PC-9 (cell line): ENCODE measurements at regions not wholly inside any gene's neighbourhood (a gene's known extent, or its start where the extent isn't known, plus 50 kb on each side); places are given as distances from the start of the nearest gene placed in this dataset.
A peak's percentile ranks its signal among the peaks of the same experiment; 100 is the strongest.

Experiments used
- BruUV-seq: library from RNA; stranded (reverse); fragments of 400-500 nt; replicated peaks from 2 replicates; lab custom pipeline; 2021; lab: Mats Ljungman, UMichigan
- CTCF ChIA-PET: fragments of 300-600 bp; sonication (Branson Sonifier 250); formaldehyde crosslinking; loops from one replicate; lab custom pipeline; 2022; ENCODE audit warnings: antibody characterized with exemption; lab: Charles Lee
- POLR2A ChIA-PET: fragments of 300-600 bp; sonication (Branson Sonifier 250); formaldehyde crosslinking; loops from one replicate; lab custom pipeline; 2022; ENCODE audit warnings: antibody characterized with exemption; ENCODE audit not compliant: unreplicated experiment; lab: Charles Lee
- DNase-seq, 2 experiments: peaks; one replicate each; pipeline versions ENCODE4 v3.0.0 to v3.0.0-alpha.2; 2015 to 2022; ENCODE audit warnings: mixed read lengths in 1 of 2
- H2AFZ ChIP-seq: fragments of 200-600 bp; sonication (generic); 2 replicates; pipeline ENCODE4 v1.8.1; 2017; ENCODE audit warnings: antibody characterized with exemption
- H3F3A ChIP-seq: fragments of 200-600 bp; sonication (generic); 2 replicates; pipeline ENCODE4 v1.8.1; 2017; ENCODE audit warnings: antibody characterized with exemption, mild to moderate bottlenecking, low read depth; ENCODE audit not compliant: insufficient read depth
- H3K27ac ChIP-seq: fragments of 200-600 bp; sonication (generic); 2 replicates; pipeline ENCODE4 v1.6.1; 2016; ENCODE audit warnings: mixed run types
- H3K27me3 ChIP-seq: fragments of 200-600 bp; sonication (generic); 2 replicates; pipeline ENCODE4 v1.6.1; 2016; ENCODE audit warnings: low read depth, mixed run types; ENCODE audit not compliant: insufficient read depth
- H3K36me3 ChIP-seq: fragments of 200-600 bp; sonication (generic); 2 replicates; pipeline ENCODE4 v1.6.1; 2016; ENCODE audit warnings: low read depth, mixed run types
- H3K4me1 ChIP-seq: fragments of 200-600 bp; sonication (generic); replicated peaks from 2 replicates; pipeline ENCODE4 v1.6.1; 2016; ENCODE audit warnings: mixed run types; ENCODE audit not compliant: insufficient read depth
- H3K4me2 ChIP-seq: fragments of 200-600 bp; sonication (generic); 2 replicates; pipeline ENCODE4 v1.6.1; 2017; ENCODE audit warnings: mixed run types
- H3K4me3 ChIP-seq: fragments of 200-600 bp; sonication (generic); 2 replicates; pipeline ENCODE4 v1.6.1; 2016; ENCODE audit warnings: mixed run types
- H3K79me2 ChIP-seq: fragments of 200-600 bp; sonication (generic); 2 replicates; pipeline ENCODE4 v1.6.1; 2017; ENCODE audit warnings: low read depth, mixed run types
- H3K9me2 ChIP-seq: fragments of 200-600 bp; sonication (generic); 2 replicates; pipeline ENCODE4 v1.8.1; 2017; ENCODE audit warnings: mild to moderate bottlenecking; ENCODE audit not compliant: insufficient read depth
- H3K9me3 ChIP-seq: fragments of 200-600 bp; sonication (generic); 2 replicates; pipeline ENCODE4 v1.8.1; 2016; ENCODE audit warnings: low read depth; ENCODE audit not compliant: insufficient read depth
- H4K20me1 ChIP-seq: fragments of 200-600 bp; sonication (generic); 2 replicates; pipeline ENCODE4 v1.8.1; 2017; ENCODE audit not compliant: insufficient read depth
- CTCF ChIP-seq: fragments of 200-600 bp; sonication (generic); conservative IDR thresholded peaks from 2 replicates; pipeline ENCODE4 v1.6.1; 2017; ENCODE audit warnings: mixed run types, antibody characterized with exemption, mild to moderate bottlenecking, moderate library complexity
- EZH2 ChIP-seq: fragments of 200-600 bp; sonication (generic); IDR thresholded peaks from 2 replicates; pipeline ENCODE4 v1.8.0; 2017; ENCODE audit warnings: antibody characterized with exemption, low read depth
- intact Hi-C: fragments of 100-400 bp; cut with micrococcal nuclease; formaldehyde crosslinking; loops from one replicate; pipeline ENCODE4 v1.10.0; 2022; ENCODE audit not compliant: unreplicated experiment

GRCh38 chr6:119742188-119742803 is 392.7 kb upstream of the MAN1A1 start:
- intact Hi-C loops = loop anchor here (2.0 to 10.0 kb wide), 6 partner anchors 235 to 1313 kb away; no protein-coding TSS in a partner anchor
- H3F3A ChIP-seq = no peaks in the 10 kb centered on the region
- H4K20me1 ChIP-seq = no peaks in the 10 kb centered on the region
- H3K4me1 ChIP-seq = no peaks in the 10 kb centered on the region
- no peaks in the 10 kb centered on the region for H3K27me3 ChIP-seq
- H3K4me3 ChIP-seq = peak overlapping the region; percentile 12; the same call in 1 of the 2 replicates
- BruUV-seq = no TSS peak
- peak overlapping the region; percentile 55 for H3K4me2 ChIP-seq
- no peaks in the 10 kb centered on the region; the same call in 1 of the 2 replicates for H3K36me3 ChIP-seq
- no peak overlapping the region for H2AFZ ChIP-seq
- POLR2A ChIA-PET = no interaction called here
- no peaks in the 10 kb centered on the region for H3K9me2 ChIP-seq
- H3K9me3 ChIP-seq = no peaks in the 10 kb centered on the region; the same call in 1 of the 2 replicates
- CTCF ChIA-PET = no interaction called here
- H3K79me2 ChIP-seq = no peaks in the 10 kb centered on the region
- DNase-seq = peak in 1 of 2 experiments; percentile 45
- no peak overlapping the region for H3K27ac ChIP-seq
- peak; percentile 99 for TF ChIP-seq CTCF
- no peak for TF ChIP-seq EZH2

GRCh38 chr6:119739769-119740168 is 390.2 kb upstream of the MAN1A1 start:
- H3K4me3 ChIP-seq = no peak overlapping the region
- CTCF ChIA-PET = no interaction called here

GRCh38 chr6:119738425-119738824 is 388.9 kb upstream of the MAN1A1 start:
- H3K27me3 ChIP-seq = no peaks in the 10 kb centered on the region
- no peaks in the 10 kb centered on the region for H3F3A ChIP-seq
- no peak overlapping the region for H3K4me2 ChIP-seq
- ChIA-PET POLR2A (no interaction called here), CTCF (no interaction called here)
- intact Hi-C loops = no loop called here
- no peak for TF ChIP-seq CTCF
- TF ChIP-seq EZH2 = no peak
- H3K79me2 ChIP-seq = no peaks in the 10 kb centered on the region
- H3K4me1 ChIP-seq = no peaks in the 10 kb centered on the region
- H2AFZ ChIP-seq = no peak overlapping the region
- no peak overlapping the region for H3K4me3 ChIP-seq
- H3K9me3 ChIP-seq = no peaks in the 10 kb centered on the region; the same call in 1 of the 2 replicates
- H3K9me2 ChIP-seq = no peaks in the 10 kb centered on the region
- no peaks in the 10 kb centered on the region for H3K36me3 ChIP-seq
- no TSS peak for BruUV-seq
- no peak for DNase-seq
- no peak overlapping the region for H3K27ac ChIP-seq
- H4K20me1 ChIP-seq = no peaks in the 10 kb centered on the region

More at GRCh38 chr6:119739769-119740168, 390.2 kb upstream of the MAN1A1 start:
- intact Hi-C loops = loop anchor here (5.0 to 10.0 kb wide), 5 partner anchors 238 to 1315 kb away; no protein-coding TSS in a partner anchor
- Histone ChIP-seq H3K9me2 (no peaks in the 10 kb centered on the region), H2AFZ (no peak overlapping the region), H3F3A (no peaks in the 10 kb centered on the region), H3K4me2 (no peak overlapping the region), H3K36me3 (no peaks in the 10 kb centered on the region), H3K9me3 (no peaks in the 10 kb centered on the region; the same call in 1 of the 2 replicates), H3K27me3 (no peaks in the 10 kb centered on the region), H3K79me2 (no peaks in the 10 kb centered on the region), H4K20me1 (no peaks in the 10 kb centered on the region), H3K4me1 (no peaks in the 10 kb centered on the region), H3K27ac (no peak overlapping the region)
- no peak for DNase-seq
- POLR2A ChIA-PET = no interaction called here
- TF ChIP-seq EZH2 (no peak), CTCF (no peak)
- no TSS peak for BruUV-seq
